Stimulated activated CD8-positive, alpha-beta memory T cell treated with anti-CD3 and anti-CD28 coated beads, Interleukin-7, amount 100 ng/mL, for 4 hours (primary cell): ENCODE measurements at regions not wholly inside any gene's neighbourhood (a gene's known extent, or its start where the extent isn't known, plus 50 kb on each side); places are given as distances from the start of the nearest gene placed in this dataset.
"Not testable (repeated sequence)": the region's sequence is repeated elsewhere in the genome, so short reads cannot be mapped to it uniquely, and the experiment has no call there.

Experiments used
- DNase-seq, 2 donors: peaks; one replicate each; pipeline ENCODE4 v3.0.0-alpha.2; 2020; ENCODE audit warnings: low read depth in 2 of 2

GRCh38 chr2:9708683-9709538 lies 78.1 kb upstream of the YWHAQ start:
- DNase-seq: no peak

GRCh38 chr2:9709539-9710285 lies 78.9 kb upstream of the YWHAQ start:
- DNase-seq: no peak

- no peak for DNase-seq
Observed at GRCh38 chr2:9710311-9710710, 79.5 kb upstream of the YWHAQ start.

GRCh38 chr2:9712263-9712662 lies 81.5 kb upstream of the YWHAQ start:
- DNase-seq: no peak

GRCh38 chr2:9714630-9715214 lies 83.9 kb upstream of the YWHAQ start:
- no peak for DNase-seq

- no peak for DNase-seq
Observed at GRCh38 chr2:9715238-9715637, 84.4 kb upstream of the YWHAQ start.

GRCh38 chr2:9717886-9718451 lies 87.2 kb upstream of the YWHAQ start:
- DNase-seq: no peak

- DNase-seq: no peak
Observed at GRCh38 chr2:9720352-9721093, 89.7 kb upstream of the YWHAQ start.

GRCh38 chr2:9721344-9721743 lies 90.5 kb upstream of the YWHAQ start:
- no peak for DNase-seq

- no peak for DNase-seq
Observed at GRCh38 chr2:9722451-9722850, 91.7 kb upstream of the YWHAQ start.

GRCh38 chr2:9724565-9724964 lies 93.8 kb upstream of the YWHAQ start:
- DNase-seq: no peak

GRCh38 chr2:9725106-9725505 lies 94.3 kb upstream of the YWHAQ start:
- no peak for DNase-seq

- DNase-seq: not testable (repeated sequence)
Observed at GRCh38 chr2:9726016-9726415, 95.2 kb upstream of the YWHAQ start.

GRCh38 chr2:9730523-9730922 lies 99.7 kb upstream of the YWHAQ start:
- not testable (repeated sequence) for DNase-seq

GRCh38 chr2:9732824-9733223 lies 102.0 kb upstream of the YWHAQ start:
- no peak for DNase-seq

GRCh38 chr2:9734308-9734707 lies 103.5 kb upstream of the YWHAQ start:
- no peak for DNase-seq

- DNase-seq: no peak
Observed at GRCh38 chr2:9735335-9735734, 104.5 kb upstream of the YWHAQ start.

GRCh38 chr2:9736021-9736420 lies 105.2 kb upstream of the YWHAQ start:
- no peak for DNase-seq

- DNase-seq: no peak
Observed at GRCh38 chr2:9737053-9737875, 106.0 kb upstream of the TAF1B start.

GRCh38 chr2:9738062-9738461 lies 105.2 kb upstream of the TAF1B start:
- no peak for DNase-seq
